ENCODE measurements at regions not wholly inside any gene's neighbourhood (a gene's known extent, or its start where the extent isn't known, plus 50 kb on each side); places are given as distances from the start of the nearest gene placed in this dataset.

DNA sequence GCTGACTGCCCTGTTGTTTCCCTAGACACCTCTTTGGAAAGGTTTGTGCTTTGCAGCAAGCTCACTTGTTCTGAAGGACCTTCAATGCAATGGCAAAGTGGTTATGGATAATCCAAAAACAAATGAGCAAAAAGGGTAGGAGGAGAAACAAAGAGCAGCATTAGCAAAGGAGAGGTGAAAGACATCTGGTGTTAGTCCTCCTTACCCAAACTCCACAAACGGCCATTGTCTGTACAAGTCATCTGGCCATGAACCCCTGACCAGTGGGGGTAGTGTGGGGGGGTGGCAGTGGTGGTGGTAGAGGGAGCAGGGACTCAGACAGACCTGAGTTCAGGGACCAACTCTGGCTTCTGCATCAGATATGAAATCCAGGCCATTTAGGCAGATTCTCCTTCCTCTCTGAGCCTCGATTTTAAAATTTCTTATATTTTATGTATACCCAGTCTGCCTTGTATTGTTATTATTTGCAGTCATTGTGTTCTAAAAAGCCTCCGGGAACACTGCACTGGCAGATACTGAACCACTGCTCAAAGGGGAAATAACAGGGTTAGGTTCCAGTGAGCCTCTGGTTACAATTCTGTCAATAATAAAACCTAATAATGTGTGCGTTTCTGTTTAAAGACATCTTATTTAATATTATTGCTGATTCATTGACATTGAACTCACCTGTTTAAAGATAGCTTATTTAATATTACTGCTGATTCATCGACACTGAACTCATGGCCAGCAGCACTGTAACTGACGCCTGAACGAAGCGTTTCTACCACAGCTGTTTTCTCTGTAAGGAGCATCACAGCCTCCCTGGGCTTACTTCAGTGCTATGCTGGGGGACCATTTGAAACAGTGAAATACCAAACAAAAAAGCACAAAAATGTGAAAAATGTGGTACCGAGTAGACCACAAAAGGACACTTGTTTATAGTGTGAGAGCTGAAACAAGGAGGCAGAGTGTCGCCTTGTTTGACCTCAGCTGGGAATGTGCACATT is 156.0 kb downstream of the SEC61B start (continued):
- TF ChIP-seq, protein P1, sequence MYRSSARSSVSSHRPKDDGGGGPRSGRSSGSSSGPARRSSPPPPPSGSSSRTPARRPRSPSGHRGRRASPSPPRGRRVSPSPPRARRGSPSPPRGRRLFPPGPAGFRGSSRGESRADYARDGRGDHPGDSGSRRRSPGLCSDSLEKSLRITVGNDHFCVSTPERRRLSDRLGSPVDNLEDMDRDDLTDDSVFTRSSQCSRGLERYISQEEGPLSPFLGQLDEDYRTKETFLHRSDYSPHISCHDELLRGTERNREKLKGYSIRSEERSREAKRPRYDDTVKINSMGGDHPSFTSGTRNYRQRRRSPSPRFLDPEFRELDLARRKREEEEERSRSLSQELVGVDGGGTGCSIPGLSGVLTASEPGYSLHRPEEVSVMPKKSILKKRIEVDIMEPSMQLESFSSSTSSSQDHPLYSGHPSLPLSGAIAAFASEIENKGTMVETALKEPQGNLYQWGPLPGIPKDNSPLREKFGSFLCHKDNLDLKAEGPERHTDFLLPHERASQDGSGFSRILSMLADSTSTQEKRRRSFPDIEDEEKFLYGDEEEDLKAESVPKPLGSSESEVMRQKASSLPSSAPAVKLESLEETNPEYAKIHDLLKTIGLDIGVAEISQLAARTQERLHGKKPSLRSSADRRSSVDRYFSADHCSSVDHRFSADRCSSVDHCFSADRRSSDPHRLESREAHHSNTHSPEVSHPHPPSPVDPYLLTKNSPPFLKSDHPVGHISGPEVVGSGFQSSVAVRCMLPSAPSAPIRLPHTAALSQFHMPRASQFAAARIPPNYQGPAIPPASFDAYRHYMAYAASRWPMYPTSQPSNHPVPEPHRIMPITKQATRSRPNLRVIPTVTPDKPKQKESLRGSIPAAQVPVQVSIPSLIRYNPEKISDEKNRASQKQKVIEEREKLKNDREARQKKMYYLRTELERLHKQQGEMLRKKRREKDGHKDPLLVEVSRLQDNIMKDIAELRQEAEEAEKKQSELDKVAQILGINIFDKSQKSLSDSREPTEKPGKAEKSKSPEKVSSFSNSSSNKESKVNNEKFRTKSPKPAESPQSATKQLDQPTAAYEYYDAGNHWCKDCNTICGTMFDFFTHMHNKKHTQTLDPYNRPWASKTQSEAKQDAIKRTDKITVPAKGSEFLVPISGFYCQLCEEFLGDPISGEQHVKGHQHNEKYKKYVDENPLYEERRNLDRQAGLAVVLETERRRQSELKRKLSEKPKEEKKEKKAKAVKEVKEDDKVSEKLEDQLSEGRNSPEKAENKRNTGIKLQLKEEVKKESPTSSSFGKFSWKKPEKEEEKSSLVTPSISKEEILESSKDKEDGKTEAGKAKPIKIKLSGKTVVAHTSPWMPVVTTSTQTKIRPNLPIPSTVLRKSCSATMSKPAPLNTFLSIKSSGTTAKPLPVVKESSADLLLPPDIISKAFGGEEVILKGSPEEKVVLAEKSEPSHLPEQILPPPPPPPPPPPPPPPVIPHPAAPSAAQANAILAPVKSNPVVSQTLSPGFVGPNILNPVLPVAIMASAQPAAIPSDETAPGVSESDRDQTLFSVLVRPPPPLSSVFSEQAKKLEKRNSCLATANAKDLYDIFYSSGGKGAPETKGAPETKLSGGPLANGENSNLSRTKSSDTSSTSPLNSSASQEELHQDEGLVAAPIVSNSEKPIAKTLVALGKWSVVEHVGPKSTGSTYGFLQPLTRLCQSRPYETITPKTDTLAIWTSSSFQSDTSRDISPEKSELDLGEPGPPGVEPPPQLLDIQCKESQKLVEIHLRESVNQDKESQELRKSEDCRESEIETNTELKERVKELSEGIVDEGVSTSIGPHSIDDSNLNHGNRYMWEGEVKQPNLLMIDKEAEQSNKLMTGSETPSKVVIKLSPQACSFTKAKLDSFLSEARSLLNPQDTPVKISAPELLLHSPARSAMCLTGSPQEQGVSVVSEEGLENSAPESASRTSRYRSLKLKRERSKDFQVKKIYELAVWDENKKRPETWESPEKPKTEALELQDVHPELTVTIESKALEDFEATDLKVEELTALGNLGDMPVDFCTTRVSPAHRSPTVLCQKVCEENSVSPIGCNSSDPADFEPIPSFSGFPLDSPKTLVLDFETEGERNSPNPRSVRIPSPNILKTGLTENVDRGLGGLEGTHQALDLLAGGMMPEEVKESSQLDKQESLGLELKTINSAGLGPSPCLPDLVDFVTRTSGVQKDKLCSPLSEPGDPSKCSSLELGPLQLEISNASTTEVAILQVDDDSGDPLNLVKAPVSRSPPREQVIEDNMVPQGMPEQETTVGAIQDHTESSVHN (CRISPR knock-in tag; IDR thresholded peaks at IDR 0.05) = no peak
- peak; percentile 81 for TF ChIP-seq PATZ1 (CRISPR knock-in tag; IDR thresholded peaks at IDR 0.05)
- no peak for TF ChIP-seq FOXA1 (IDR thresholded peaks at IDR 0.05)
- peak; percentile 39; the same call in 1 of the 2 replicates for TF ChIP-seq FOXA1 (CRISPR knock-in tag; IDR thresholded peaks at IDR 0.05)
- TF ChIP-seq ZBTB33 (CRISPR knock-in tag; IDR thresholded peaks at IDR 0.05) = no peak
- TF ChIP-seq, protein P2, sequence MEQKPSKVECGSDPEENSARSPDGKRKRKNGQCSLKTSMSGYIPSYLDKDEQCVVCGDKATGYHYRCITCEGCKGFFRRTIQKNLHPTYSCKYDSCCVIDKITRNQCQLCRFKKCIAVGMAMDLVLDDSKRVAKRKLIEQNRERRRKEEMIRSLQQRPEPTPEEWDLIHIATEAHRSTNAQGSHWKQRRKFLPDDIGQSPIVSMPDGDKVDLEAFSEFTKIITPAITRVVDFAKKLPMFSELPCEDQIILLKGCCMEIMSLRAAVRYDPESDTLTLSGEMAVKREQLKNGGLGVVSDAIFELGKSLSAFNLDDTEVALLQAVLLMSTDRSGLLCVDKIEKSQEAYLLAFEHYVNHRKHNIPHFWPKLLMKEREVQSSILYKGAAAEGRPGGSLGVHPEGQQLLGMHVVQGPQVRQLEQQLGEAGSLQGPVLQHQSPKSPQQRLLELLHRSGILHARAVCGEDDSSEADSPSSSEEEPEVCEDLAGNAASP (CRISPR knock-in tag; IDR thresholded peaks at IDR 0.05; ENCODE audit: borderline replicate concordance) = peak; percentile 92; the same call in 1 of the 2 replicates
- 0 out of 2 replicates have a peak, but pooled peaks have one; percentile 12 for TF ChIP-seq LCORL (IDR thresholded peaks at IDR 0.05)
- no peak for TF ChIP-seq LCORL (CRISPR knock-in tag; IDR thresholded peaks at IDR 0.05)
- TF ChIP-seq TCF7L2 (IDR thresholded peaks at IDR 0.05; ENCODE audit: low read depth, low read length) = no peak
- peak; percentile 39 for TF ChIP-seq TEAD3 (CRISPR knock-in tag; optimal IDR thresholded peaks at IDR 0.05; ENCODE audit: borderline replicate concordance)
- TF ChIP-seq, protein P3, sequence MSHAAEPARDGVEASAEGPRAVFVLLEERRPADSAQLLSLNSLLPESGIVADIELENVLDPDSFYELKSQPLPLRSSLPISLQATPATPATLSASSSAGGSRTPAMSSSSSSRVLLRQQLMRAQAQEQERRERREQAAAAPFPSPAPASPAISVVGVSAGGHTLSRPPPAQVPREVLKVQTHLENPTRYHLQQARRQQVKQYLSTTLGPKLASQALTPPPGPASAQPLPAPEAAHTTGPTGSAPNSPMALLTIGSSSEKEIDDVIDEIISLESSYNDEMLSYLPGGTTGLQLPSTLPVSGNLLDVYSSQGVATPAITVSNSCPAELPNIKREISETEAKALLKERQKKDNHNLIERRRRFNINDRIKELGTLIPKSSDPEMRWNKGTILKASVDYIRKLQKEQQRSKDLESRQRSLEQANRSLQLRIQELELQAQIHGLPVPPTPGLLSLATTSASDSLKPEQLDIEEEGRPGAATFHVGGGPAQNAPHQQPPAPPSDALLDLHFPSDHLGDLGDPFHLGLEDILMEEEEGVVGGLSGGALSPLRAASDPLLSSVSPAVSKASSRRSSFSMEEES (CRISPR knock-in tag; IDR thresholded peaks at IDR 0.05) = no peak
- no peak for TF ChIP-seq REPIN1 (CRISPR knock-in tag; IDR thresholded peaks at IDR 0.05; ENCODE audit: borderline replicate concordance, low read depth)
- TF ChIP-seq NCOA2 (CRISPR knock-in tag; IDR thresholded peaks at IDR 0.05) = peak; percentile 34; the same call in 1 of the 2 replicates
